Lower leg skin (tissue), 3 donors: ENCODE measurements at regions not wholly inside any gene's neighbourhood (a gene's known extent, or its start where the extent isn't known, plus 50 kb on each side); places are given as distances from the start of the nearest gene placed in this dataset.

ENCODE experiments used
- POLR2A ChIP-seq, 2 donors: fragments of 450-650 bp; IDR thresholded peaks; one replicate each; pipeline ENCODE4 v1.6.1; 2016 to 2017; ENCODE audit warnings: antibody characterized with exemption in 2 of 2, mild to moderate bottlenecking in 1 of 2, moderate library complexity in 1 of 2
- TF ChIP-seq, protein P1 (sequence below), 3 donors: fragments of 450-650 bp; IDR thresholded peaks; one replicate each; pipeline ENCODE4 v1.5.1; 2016; ENCODE audit warnings: antibody characterized with exemption in 3 of 3, mild to moderate bottlenecking in 3 of 3, moderate library complexity in 2 of 3

- TF ChIP-seq, protein P1, sequence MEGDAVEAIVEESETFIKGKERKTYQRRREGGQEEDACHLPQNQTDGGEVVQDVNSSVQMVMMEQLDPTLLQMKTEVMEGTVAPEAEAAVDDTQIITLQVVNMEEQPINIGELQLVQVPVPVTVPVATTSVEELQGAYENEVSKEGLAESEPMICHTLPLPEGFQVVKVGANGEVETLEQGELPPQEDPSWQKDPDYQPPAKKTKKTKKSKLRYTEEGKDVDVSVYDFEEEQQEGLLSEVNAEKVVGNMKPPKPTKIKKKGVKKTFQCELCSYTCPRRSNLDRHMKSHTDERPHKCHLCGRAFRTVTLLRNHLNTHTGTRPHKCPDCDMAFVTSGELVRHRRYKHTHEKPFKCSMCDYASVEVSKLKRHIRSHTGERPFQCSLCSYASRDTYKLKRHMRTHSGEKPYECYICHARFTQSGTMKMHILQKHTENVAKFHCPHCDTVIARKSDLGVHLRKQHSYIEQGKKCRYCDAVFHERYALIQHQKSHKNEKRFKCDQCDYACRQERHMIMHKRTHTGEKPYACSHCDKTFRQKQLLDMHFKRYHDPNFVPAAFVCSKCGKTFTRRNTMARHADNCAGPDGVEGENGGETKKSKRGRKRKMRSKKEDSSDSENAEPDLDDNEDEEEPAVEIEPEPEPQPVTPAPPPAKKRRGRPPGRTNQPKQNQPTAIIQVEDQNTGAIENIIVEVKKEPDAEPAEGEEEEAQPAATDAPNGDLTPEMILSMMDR (IDR thresholded peaks at IDR 0.05) = no peak
- no peak for TF ChIP-seq POLR2A (IDR thresholded peaks at IDR 0.05)
Measured at GRCh38 chr4:123666486-123666885, 269.9 kb downstream of the SPRY1 start.
